ENCODE measurements at regions not wholly inside any gene's neighbourhood (a gene's known extent, or its start where the extent isn't known, plus 50 kb on each side); places are given as distances from the start of the nearest gene placed in this dataset.

DNA sequence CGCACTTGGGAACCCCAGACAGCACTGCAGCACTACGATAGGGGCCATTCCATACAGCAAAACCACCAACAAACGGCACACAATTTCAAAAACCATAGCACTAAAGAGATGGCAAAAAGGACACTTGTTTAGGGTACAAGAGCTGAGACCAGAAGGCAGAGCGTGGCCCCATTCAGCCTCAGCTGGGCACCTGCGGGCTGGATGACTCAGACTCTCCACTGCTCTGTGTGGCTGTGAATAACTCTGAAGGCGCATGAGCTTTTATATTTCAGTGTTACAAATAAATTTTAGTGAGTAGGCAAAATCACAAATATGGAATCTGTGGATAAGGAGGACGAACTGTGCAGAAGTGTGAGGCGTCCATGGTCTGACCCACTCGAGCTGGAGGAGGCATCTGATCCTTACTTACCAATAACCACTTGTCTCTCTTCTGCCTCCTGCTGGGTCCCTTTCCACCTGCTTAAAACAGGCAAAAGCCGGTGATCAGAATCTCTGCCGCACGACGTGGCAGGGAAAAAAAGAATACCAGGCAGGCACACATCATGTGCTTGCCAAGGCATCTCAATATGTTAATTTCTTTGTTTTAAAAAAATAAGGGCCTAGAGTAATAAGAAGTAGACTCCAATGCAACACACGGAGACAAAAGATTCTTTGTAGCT, 325.7 kb downstream of the SHANK2 start:
- DNase-seq = no peak
- no peaks in the 10 kb centered on the region for H3K36me3 ChIP-seq (replicated peaks in 1 of 2; ENCODE audit: control insufficient read depth in 1 of 2, insufficient read depth in 2 of 2, low read length in 1 of 2)
- H3K27ac ChIP-seq (ENCODE audit: low read depth in 2 of 2, low read length in 1 of 2) = no peak overlapping the region
- H3K4me3 ChIP-seq (ENCODE audit: low read depth in 2 of 2, low read length in 1 of 2) = no peak overlapping the region
- WGBS (ENCODE audit: low lambda C conversion rate) = 41% methylated on average over 14 of the region's 14 CpGs
- H3K27me3 ChIP-seq (ENCODE audit: insufficient read depth) = no peaks in the 10 kb centered on the region
- H3K9me3 ChIP-seq = no peaks in the 10 kb centered on the region
- H3K4me1 ChIP-seq (ENCODE audit: control insufficient read depth in 1 of 2, insufficient read depth in 2 of 2, low read depth in 1 of 2, low read length in 1 of 2) = no peaks in the 10 kb centered on the region
- H3K79me2 ChIP-seq (ENCODE audit: insufficient read depth) = no peaks in the 10 kb centered on the region
- H3K4me2 ChIP-seq = no peak overlapping the region
- no peak overlapping the region for H3K9ac ChIP-seq
- TF ChIP-seq IRF3 (IDR thresholded peaks at IDR 0.05; ENCODE audit: low read depth, low read length) = no peak
- TF ChIP-seq MEF2A (IDR thresholded peaks at IDR 0.05; ENCODE audit: borderline replicate concordance, low read depth) = no peak
- TF ChIP-seq SIN3A (IDR thresholded peaks at IDR 0.05; ENCODE audit: borderline replicate concordance, low read depth, low read length) = no peak
- TF ChIP-seq NRF1 (IDR thresholded peaks at IDR 0.05; ENCODE audit: low read depth, low read length) = no peak
- no peak for TF ChIP-seq TAF1 (IDR thresholded peaks at IDR 0.05; ENCODE audit: borderline replicate concordance, low read depth, low read length)
- H4K20me1 ChIP-seq (ENCODE audit: insufficient read depth) = no peaks in the 10 kb centered on the region
- CTCF ChIA-PET = interaction anchor here (1.1 kb wide), 1 partner anchor 112 kb away, joined by 5 read pairs; no protein-coding TSS in a partner anchor
- POLR2A ChIA-PET = no interaction called here
- H2AFZ ChIP-seq (ENCODE audit: low read depth) = no peak overlapping the region
- H3K9me2 ChIP-seq = no peaks in the 10 kb centered on the region
- H3F3A ChIP-seq (replicated peaks; ENCODE audit: insufficient read depth) = no peaks in the 10 kb centered on the region

- no peaks in the 10 kb centered on the region for H3K27me3 ChIP-seq (ENCODE audit: insufficient read depth)
- ChIA-PET POLR2A (no interaction called here), CTCF (interaction anchor here (1.3 kb wide), 1 partner anchor 114 kb away, joined by 3 read pairs; no protein-coding TSS in a partner anchor)
- no peak overlapping the region for H3K4me3 ChIP-seq (ENCODE audit: low read depth in 2 of 2, low read length in 1 of 2)
- H3K79me2 ChIP-seq (ENCODE audit: insufficient read depth) = no peaks in the 10 kb centered on the region
- no peak overlapping the region for H3K27ac ChIP-seq (ENCODE audit: low read depth in 2 of 2, low read length in 1 of 2)
- no peak overlapping the region for H3K4me2 ChIP-seq
- no peaks in the 10 kb centered on the region for H3F3A ChIP-seq (replicated peaks; ENCODE audit: insufficient read depth)
- H3K4me1 ChIP-seq (ENCODE audit: control insufficient read depth in 1 of 2, insufficient read depth in 2 of 2, low read depth in 1 of 2, low read length in 1 of 2) = no peaks in the 10 kb centered on the region
- no peaks in the 10 kb centered on the region for H4K20me1 ChIP-seq (ENCODE audit: insufficient read depth)
- H3K9me3 ChIP-seq = no peaks in the 10 kb centered on the region
- H3K9ac ChIP-seq = no peak overlapping the region
- no peaks in the 10 kb centered on the region for H3K9me2 ChIP-seq
- H2AFZ ChIP-seq (ENCODE audit: low read depth) = no peak overlapping the region
- WGBS (ENCODE audit: low lambda C conversion rate) = 30% methylated on average over 7 of the region's 10 CpGs
- DNase-seq = no peak
- TF ChIP-seq RCOR1 (IDR thresholded peaks at IDR 0.05; ENCODE audit: low read length) = no peak
- no peak for TF ChIP-seq EP300 (IDR thresholded peaks at IDR 0.05; ENCODE audit: borderline replicate concordance in 1 of 2, low read depth in 1 of 2, low read length in 1 of 2)
- TF ChIP-seq GATA2 (CRISPR knock-in tag; IDR thresholded peaks at IDR 0.05) = no peak
- no peak for TF ChIP-seq RFX5 (IDR thresholded peaks at IDR 0.05; ENCODE audit: low read length)
- no peak for TF ChIP-seq GABPA (IDR thresholded peaks at IDR 0.05; ENCODE audit: low read depth)
- no peak for TF ChIP-seq YY1 (IDR thresholded peaks at IDR 0.05; ENCODE audit: low read depth)
- TF ChIP-seq, protein P1, sequence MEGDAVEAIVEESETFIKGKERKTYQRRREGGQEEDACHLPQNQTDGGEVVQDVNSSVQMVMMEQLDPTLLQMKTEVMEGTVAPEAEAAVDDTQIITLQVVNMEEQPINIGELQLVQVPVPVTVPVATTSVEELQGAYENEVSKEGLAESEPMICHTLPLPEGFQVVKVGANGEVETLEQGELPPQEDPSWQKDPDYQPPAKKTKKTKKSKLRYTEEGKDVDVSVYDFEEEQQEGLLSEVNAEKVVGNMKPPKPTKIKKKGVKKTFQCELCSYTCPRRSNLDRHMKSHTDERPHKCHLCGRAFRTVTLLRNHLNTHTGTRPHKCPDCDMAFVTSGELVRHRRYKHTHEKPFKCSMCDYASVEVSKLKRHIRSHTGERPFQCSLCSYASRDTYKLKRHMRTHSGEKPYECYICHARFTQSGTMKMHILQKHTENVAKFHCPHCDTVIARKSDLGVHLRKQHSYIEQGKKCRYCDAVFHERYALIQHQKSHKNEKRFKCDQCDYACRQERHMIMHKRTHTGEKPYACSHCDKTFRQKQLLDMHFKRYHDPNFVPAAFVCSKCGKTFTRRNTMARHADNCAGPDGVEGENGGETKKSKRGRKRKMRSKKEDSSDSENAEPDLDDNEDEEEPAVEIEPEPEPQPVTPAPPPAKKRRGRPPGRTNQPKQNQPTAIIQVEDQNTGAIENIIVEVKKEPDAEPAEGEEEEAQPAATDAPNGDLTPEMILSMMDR (IDR thresholded peaks at IDR 0.05) = no peak
- TF ChIP-seq MXI1 (IDR thresholded peaks at IDR 0.05; ENCODE audit: low read depth, low read length) = no peak
- TF ChIP-seq EZH2phosphoT487 (IDR thresholded peaks at IDR 0.05; ENCODE audit: borderline replicate concordance, low read depth) = no peak
- no peaks in the 10 kb centered on the region for H3K36me3 ChIP-seq (replicated peaks in 1 of 2; ENCODE audit: control insufficient read depth in 1 of 2, insufficient read depth in 2 of 2, low read length in 1 of 2)
Observed at GRCh38 chr11:70928854-70929598, 323.4 kb downstream of the SHANK2 start.

Measured in SK-N-SH (cell line).